K562 (cell line): ENCODE measurements at regions not wholly inside any gene's neighbourhood (a gene's known extent, or its start where the extent isn't known, plus 50 kb on each side); places are given as distances from the start of the nearest gene placed in this dataset.

Experiments used
- ATAC-seq: fragments of 200-7000 bp; cut with Tn5 transposase; 3 replicates; pipeline ENCODE4 v1.9.1; 2020; ENCODE audit warnings: moderate library complexity
- BruUV-seq: library from RNA; stranded (reverse); fragments of 400-500 nt; replicated peaks from 2 replicates; lab custom pipeline; 2021; lab: Mats Ljungman, UMichigan
- CTCF ChIA-PET: fragments of 300-600 bp; formaldehyde crosslinking; extraction: SDS; loops from one replicate; lab custom pipeline; 2021; ENCODE audit warnings: low intra/inter-chr PET ratio; lab: Yijun Ruan, JAX
- POLR2A ChIA-PET: fragments of 300-600, 350-650 bp; sonication (Branson Sonifier 250); formaldehyde crosslinking; extraction: SDS; loops from one replicate; lab custom pipeline; 2021; ENCODE audit warnings: antibody characterized with exemption, inconsistent platforms; lab: Yijun Ruan, JAX
- DNase-seq, 4 experiments: peaks; one replicate each; pipeline versions ENCODE4 v3.0.0 to v3.0.0-alpha.2; 2011 to 2018; ENCODE audit warnings: low spot score in 3 of 4, mixed read lengths in 3 of 4; ENCODE audit errors: extremely low read depth in 1 of 4
- FAIRE-seq: peaks from 2 replicates; lab custom pipeline; 2011; peaks lifted over from hg19 to GRCh38; lab: Jason Lieb, UNC
- H2AFZ ChIP-seq: 2 replicates; pipeline ENCODE4 v1.6.0; 2011; ENCODE audit warnings: low read depth, low read length, control low read depth, inconsistent platforms
- H3K27ac ChIP-seq: fragments of 200-600 bp; 3 replicates; pipeline ENCODE4 v1.8.0; 2011; ENCODE audit warnings: low read depth, mild to moderate bottlenecking, control low read depth, inconsistent platforms, low read length, moderate library complexity, mixed read lengths; ENCODE audit errors: extremely low read depth
- H3K27me3 ChIP-seq, 2 experiments: fragments of 300-600 bp in 1 of 2; 2 replicates in 1 of 2; 3 replicates in 1 of 2; pipeline versions ENCODE4 v1.6.0 to v1.8.0; 2011; ENCODE audit warnings: inconsistent platforms in 2 of 2, low read length in 2 of 2, mild to moderate bottlenecking in 1 of 2, mixed read lengths in 1 of 2, moderate library complexity in 1 of 2; ENCODE audit not compliant: control insufficient read depth in 2 of 2, insufficient read depth in 2 of 2
- H3K36me3 ChIP-seq: fragments of 300-600 bp; 3 replicates; pipeline ENCODE4 v1.8.0; 2011; ENCODE audit warnings: mild to moderate bottlenecking, low read length, inconsistent platforms; ENCODE audit not compliant: control insufficient read depth, insufficient read depth
- H3K4me1 ChIP-seq, 2 experiments: fragments of 200-600 bp in 1 of 2; replicated peaks in 1 of 2; 2 replicates in 1 of 2; 3 replicates in 1 of 2; pipeline versions ENCODE4 v1.5.1 to v1.8.0; 2011; ENCODE audit warnings: inconsistent platforms in 2 of 2, low read length in 2 of 2, mild to moderate bottlenecking in 1 of 2, mixed read lengths in 1 of 2, moderate library complexity in 1 of 2; ENCODE audit not compliant: control insufficient read depth in 2 of 2, insufficient read depth in 2 of 2
- H3K4me2 ChIP-seq: 2 replicates; pipeline ENCODE4 v1.6.1; 2011; ENCODE audit warnings: low read length, control low read depth, inconsistent platforms, mixed read lengths; ENCODE audit not compliant: insufficient read depth
- H3K4me3 ChIP-seq: fragments of 200-600 bp; sonication (generic), shearing (Covaris generic); 2 replicates; pipeline ENCODE4 v1.5.1; 2016; ENCODE audit warnings: control low read depth, inconsistent platforms
- H3K79me2 ChIP-seq: fragments of 200-600 bp; 3 replicates; pipeline ENCODE4 v1.8.0; 2011; ENCODE audit warnings: low read length, inconsistent platforms; ENCODE audit not compliant: control insufficient read depth, insufficient read depth
- H3K9ac ChIP-seq, 2 experiments: 2 replicates each; pipeline versions ENCODE4 v1.6.0 to v1.6.1; 2011; ENCODE audit warnings: low read depth in 2 of 2, low read length in 2 of 2, control low read depth in 1 of 2, inconsistent platforms in 1 of 2, mild to moderate bottlenecking in 1 of 2, mixed read lengths in 1 of 2; ENCODE audit not compliant: insufficient read depth in 1 of 2
- H3K9me1 ChIP-seq: one replicate; pipeline ENCODE4 v1.6.0; 2011; ENCODE audit warnings: inconsistent platforms, mild to moderate bottlenecking, low read length, moderate library complexity; ENCODE audit not compliant: control insufficient read depth, insufficient read depth
- H3K9me3 ChIP-seq: replicated peaks from 2 replicates; pipeline ENCODE4 v1.5.1; 2011; ENCODE audit warnings: low read depth, low read length, inconsistent platforms; ENCODE audit not compliant: control insufficient read depth, insufficient read depth
- H4K20me1 ChIP-seq: replicated peaks from 2 replicates; pipeline ENCODE4 v1.6.1; 2011; ENCODE audit warnings: low read length, inconsistent platforms, mixed read lengths; ENCODE audit not compliant: control insufficient read depth, insufficient read depth
- BRD9 ChIP-seq: fragments of 450-650 bp; IDR thresholded peaks from 2 replicates; pipeline ENCODE4 v1.6.1; 2018; ENCODE audit warnings: low read depth; ENCODE audit not compliant: partially characterized antibody
- CAMTA2 ChIP-seq: fragments of 250-450 bp; sonication (Bioruptor Pico); conservative IDR thresholded peaks from 2 replicates; pipeline ENCODE4 v1.5.1; 2022
- ELF1 ChIP-seq: fragments of 200-800 bp; sonication (Bioruptor generic); IDR thresholded peaks from 2 replicates; pipeline ENCODE4 v1.6.1; 2016; ENCODE audit warnings: missing genetic modification characterization, missing compliant biosample characterization
- FOS ChIP-seq: IDR thresholded peaks from 3 replicates; pipeline ENCODE4 v1.6.1; 2011; ENCODE audit not compliant: insufficient read length; ENCODE audit errors: extremely low read depth
- GABPB2 ChIP-seq: fragments of 250-450 bp; sonication (Bioruptor Pico); conservative IDR thresholded peaks from 2 replicates; pipeline ENCODE4 v1.5.1; 2021; ENCODE audit warnings: mild to moderate bottlenecking
- GTF2B ChIP-seq: IDR thresholded peaks from 2 replicates; pipeline ENCODE4 v1.6.1; 2011; ENCODE audit not compliant: insufficient read length; ENCODE audit errors: extremely low read depth
- HNRNPL ChIP-seq: fragments of 200-400 bp; formaldehyde crosslinking; IDR thresholded peaks from 2 replicates; pipeline ENCODE4 v1.6.1; 2017; ENCODE audit warnings: low read depth, mild to moderate bottlenecking, low read length
- NFIX ChIP-seq: fragments of 250-450 bp; sonication (Bioruptor Pico); IDR thresholded peaks from 2 replicates; pipeline ENCODE4 v1.4.0; 2020; ENCODE audit warnings: low read depth, mild to moderate bottlenecking, moderate library complexity
- PHB2 ChIP-seq: fragments of 450-650 bp; IDR thresholded peaks from 2 replicates; pipeline ENCODE4 v1.6.1; 2017; ENCODE audit warnings: low read depth
- POLR3A ChIP-seq: IDR thresholded peaks from 2 replicates; pipeline ENCODE4 v1.6.1; 2011; ENCODE audit warnings: borderline replicate concordance, mild to moderate bottlenecking, moderate library complexity; ENCODE audit not compliant: insufficient read length, insufficient read depth; ENCODE audit errors: extremely low read depth
- PTTG1 ChIP-seq: fragments of 450-650 bp; IDR thresholded peaks from 2 replicates; pipeline ENCODE4 v1.6.1; 2016; ENCODE audit warnings: low read depth, mild to moderate bottlenecking, missing genetic modification characterization, missing compliant biosample characterization
- SIRT6 ChIP-seq: IDR thresholded peaks from one replicate; pipeline ENCODE4 v1.6.1; 2012; ENCODE audit warnings: low read depth, mild to moderate bottlenecking, control low read depth, inconsistent platforms, low read length, moderate library complexity
- TEAD2 ChIP-seq: fragments of 450-650 bp; IDR thresholded peaks from 2 replicates; pipeline ENCODE4 v1.6.1; 2016; ENCODE audit warnings: missing genetic modification characterization, control low read depth, missing compliant biosample characterization
- ZNF511 ChIP-seq: sonication (generic); formaldehyde crosslinking; IDR thresholded peaks from 2 replicates; pipeline ENCODE4 v1.8.0; 2022; ENCODE audit warnings: mild to moderate bottlenecking, missing genetic modification reagents
- ZNF644 ChIP-seq: fragments of 200-800 bp; sonication (Bioruptor generic); IDR thresholded peaks from 2 replicates; pipeline ENCODE4 v1.6.1; 2016; ENCODE audit warnings: low read depth, missing genetic modification characterization, missing compliant biosample characterization
- ZNF76 ChIP-seq: fragments of 250-450 bp; sonication (Bioruptor Pico); IDR thresholded peaks from 2 replicates; pipeline ENCODE4 v1.4.0; 2020; ENCODE audit warnings: mild to moderate bottlenecking, moderate library complexity, borderline replicate concordance
- WGBS: fragments of 100-300 bp; shearing (Covaris generic); methylation state at CpG from one replicate; pipeline ENCODE4 v1.1.6; 2016; ENCODE audit warnings: low coverage, mixed read lengths; ENCODE audit not compliant: insufficient coverage; ENCODE audit errors: missing lambda C conversion rate; 5-methylcytosine and 5-hydroxymethylcytosine counted together
- in situ Hi-C: fragments of 300-500 bp; cut with MboI; formaldehyde crosslinking; loops from 4 replicates; pipeline ENCODE4 v1.15.0; 2018; ENCODE audit warnings: inconsistent platforms, mixed read lengths
- intact Hi-C: fragments of 100-400 bp; cut with micrococcal nuclease; formaldehyde crosslinking; loops from 2 replicates; pipeline ENCODE4 v1.14.2; 2022
- TF ChIP-seq, protein P1 (sequence below): fragments of 250-450 bp; sonication (Bioruptor Pico); IDR thresholded peaks from 2 replicates; pipeline ENCODE4 v1.8.0; 2021; ENCODE audit warnings: moderate library complexity, mild to moderate bottlenecking, inconsistent platforms
- TF ChIP-seq, protein P2 (sequence below): fragments of 250-450 bp; sonication (Bioruptor Pico); IDR thresholded peaks from 2 replicates; pipeline ENCODE4 v1.5.0; 2020; ENCODE audit warnings: mild to moderate bottlenecking, borderline replicate concordance
- TF ChIP-seq, protein P3 (sequence below): sonication (generic); formaldehyde crosslinking; IDR thresholded peaks from 2 replicates; pipeline ENCODE4 v1.8.1; 2023; ENCODE audit warnings: mild to moderate bottlenecking, missing genetic modification reagents

GRCh38 chr14:42374332-42374731 is 767.7 kb downstream of the LRFN5 start (continued):
- no peak for TF ChIP-seq SIRT6
- no peak for TF ChIP-seq TEAD2 (tag)
- no peak for TF ChIP-seq PHB2
- TF ChIP-seq, protein P1, sequence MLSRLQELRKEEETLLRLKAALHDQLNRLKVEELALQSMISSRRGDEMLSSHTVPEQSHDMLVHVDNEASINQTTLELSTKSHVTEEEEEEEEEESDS (CRISPR knock-in tag): no peak
- TF ChIP-seq GTF2B: no peak
- TF ChIP-seq GABPB2 (CRISPR knock-in tag): no peak

DNA sequence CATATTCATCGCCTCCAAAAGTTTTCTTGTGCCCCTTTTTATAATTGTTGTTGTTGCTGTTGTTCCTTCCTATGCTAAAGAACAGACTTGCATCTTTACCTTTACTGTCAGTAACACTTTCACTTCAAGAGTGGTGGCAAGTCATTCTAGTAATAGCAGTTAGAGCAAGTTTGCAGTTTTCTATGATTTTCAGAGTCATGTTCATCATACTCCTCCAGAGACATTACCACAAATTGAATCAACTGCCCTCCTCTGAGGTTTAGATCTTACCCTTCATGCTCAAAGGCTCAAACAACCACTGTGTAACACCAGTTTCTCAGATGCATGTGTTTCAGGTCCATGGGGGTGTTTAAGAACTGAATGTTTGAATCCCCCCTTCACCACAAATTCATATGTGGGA is 763.4 kb downstream of the LRFN5 start:
- H3K9me3 ChIP-seq: no peaks in the 10 kb centered on the region; the same call in 1 of the 2 replicates
- DNase-seq (no peak), ATAC-seq (no peak), FAIRE-seq (no peak)
- intact Hi-C loops: no loop called here
- H2AFZ ChIP-seq: no peak overlapping the region
- H3K4me3 ChIP-seq: no peak overlapping the region
- no peaks in the 10 kb centered on the region for H3K36me3 ChIP-seq
- no peaks in the 10 kb centered on the region for H3K27me3 ChIP-seq
- H3K4me1 ChIP-seq: no peaks in the 10 kb centered on the region
- H3K9me1 ChIP-seq: no peaks in the 10 kb centered on the region
- in situ Hi-C loops: no loop called here
- BruUV-seq: no TSS peak
- H3K9ac ChIP-seq: no peak overlapping the region
- no peak overlapping the region for H3K27ac ChIP-seq
- WGBS: 0% methylated on average over 1 of the region's 1 CpG
- H4K20me1 ChIP-seq: no peaks in the 10 kb centered on the region
- H3K4me2 ChIP-seq: no peak overlapping the region
- CTCF ChIA-PET: no interaction called here
- POLR2A ChIA-PET: no interaction called here
- no peaks in the 10 kb centered on the region for H3K79me2 ChIP-seq
- TF ChIP-seq PTTG1 (no peak), CAMTA2 (CRISPR knock-in tag) (no peak), ZNF511 (CRISPR knock-in tag) (no peak), POLR3A (no peak), BRD9 (no peak), ZNF644 (tag) (no peak), NFIX (CRISPR knock-in tag) (no peak), ELF1 (tag) (no peak), ZNF76 (CRISPR knock-in tag) (no peak), HNRNPL (no peak), FOS (no peak)
- TF ChIP-seq, protein P2, sequence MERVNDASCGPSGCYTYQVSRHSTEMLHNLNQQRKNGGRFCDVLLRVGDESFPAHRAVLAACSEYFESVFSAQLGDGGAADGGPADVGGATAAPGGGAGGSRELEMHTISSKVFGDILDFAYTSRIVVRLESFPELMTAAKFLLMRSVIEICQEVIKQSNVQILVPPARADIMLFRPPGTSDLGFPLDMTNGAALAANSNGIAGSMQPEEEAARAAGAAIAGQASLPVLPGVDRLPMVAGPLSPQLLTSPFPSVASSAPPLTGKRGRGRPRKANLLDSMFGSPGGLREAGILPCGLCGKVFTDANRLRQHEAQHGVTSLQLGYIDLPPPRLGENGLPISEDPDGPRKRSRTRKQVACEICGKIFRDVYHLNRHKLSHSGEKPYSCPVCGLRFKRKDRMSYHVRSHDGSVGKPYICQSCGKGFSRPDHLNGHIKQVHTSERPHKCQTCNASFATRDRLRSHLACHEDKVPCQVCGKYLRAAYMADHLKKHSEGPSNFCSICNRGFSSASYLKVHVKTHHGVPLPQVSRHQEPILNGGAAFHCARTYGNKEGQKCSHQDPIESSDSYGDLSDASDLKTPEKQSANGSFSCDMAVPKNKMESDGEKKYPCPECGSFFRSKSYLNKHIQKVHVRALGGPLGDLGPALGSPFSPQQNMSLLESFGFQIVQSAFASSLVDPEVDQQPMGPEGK (CRISPR knock-in tag): no peak
- TF ChIP-seq, protein P3, sequence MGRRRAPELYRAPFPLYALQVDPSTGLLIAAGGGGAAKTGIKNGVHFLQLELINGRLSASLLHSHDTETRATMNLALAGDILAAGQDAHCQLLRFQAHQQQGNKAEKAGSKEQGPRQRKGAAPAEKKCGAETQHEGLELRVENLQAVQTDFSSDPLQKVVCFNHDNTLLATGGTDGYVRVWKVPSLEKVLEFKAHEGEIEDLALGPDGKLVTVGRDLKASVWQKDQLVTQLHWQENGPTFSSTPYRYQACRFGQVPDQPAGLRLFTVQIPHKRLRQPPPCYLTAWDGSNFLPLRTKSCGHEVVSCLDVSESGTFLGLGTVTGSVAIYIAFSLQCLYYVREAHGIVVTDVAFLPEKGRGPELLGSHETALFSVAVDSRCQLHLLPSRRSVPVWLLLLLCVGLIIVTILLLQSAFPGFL (CRISPR knock-in tag): no peak
